GM12875 (cell line): ENCODE measurements at regions not wholly inside any gene's neighbourhood (a gene's known extent, or its start where the extent isn't known, plus 50 kb on each side); places are given as distances from the start of the nearest gene placed in this dataset.

Experiments
- H3K4me3 ChIP-seq: one replicate; pipeline ENCODE4 v1.5.1; 2011; ENCODE audit warnings: low read depth, low read length, control low read depth
- CTCF ChIP-seq: IDR thresholded peaks from 2 replicates; pipeline ENCODE4 v1.5.1; 2011; ENCODE audit warnings: low read depth, mild to moderate bottlenecking, control low read depth, inconsistent platforms, low read length, moderate library complexity, borderline replicate concordance; ENCODE audit not compliant: insufficient read depth

- TF ChIP-seq CTCF, result no peak
These were observed 164.5 kb downstream of the MIAT start for GRCh38 chr22:26821854-26822253.

GRCh38 chr22:26822313-26822712 lies 164.9 kb downstream of the MIAT start:
- H3K4me3 ChIP-seq, result no peak overlapping the region
- no peak for TF ChIP-seq CTCF

More at GRCh38 chr22:26821854-26822253, 164.5 kb downstream of the MIAT start:
- H3K4me3 ChIP-seq, result no peak overlapping the region

- TF ChIP-seq CTCF, result no peak
- H3K4me3 ChIP-seq, result no peak overlapping the region
These were observed 166.6 kb downstream of the MIAT start for GRCh38 chr22:26823966-26824365.

- no peak for TF ChIP-seq CTCF
- H3K4me3 ChIP-seq, result no peak overlapping the region
These were observed 168.9 kb downstream of the MIAT start for GRCh38 chr22:26825960-26826935.

GRCh38 chr22:26827611-26828010 lies 170.2 kb downstream of the MIAT start:
- TF ChIP-seq CTCF, result no peak
- H3K4me3 ChIP-seq, result no peak overlapping the region

GRCh38 chr22:26828311-26828710 lies 170.9 kb downstream of the MIAT start:
- no peak for TF ChIP-seq CTCF
- H3K4me3 ChIP-seq, result no peak overlapping the region

- H3K4me3 ChIP-seq, result no peak overlapping the region
- TF ChIP-seq CTCF, result no peak
These were observed 173.4 kb downstream of the MIAT start for GRCh38 chr22:26830837-26831236.
